ENCODE measurements at regions not wholly inside any gene's neighbourhood (a gene's known extent, or its start where the extent isn't known, plus 50 kb on each side); places are given as distances from the start of the nearest gene placed in this dataset.

GRCh38 chr20:12718619-12719018 lies 290.2 kb upstream of the SPTLC3 start (continued):
- TF ChIP-seq MBD1 (CRISPR knock-in tag; IDR thresholded peaks at IDR 0.05) (no peak), ZNF12 (CRISPR knock-in tag; IDR thresholded peaks at IDR 0.05) (no peak), RCOR1 (IDR thresholded peaks at IDR 0.05; ENCODE audit: borderline replicate concordance in 1 of 2, low read depth in 2 of 2, low read length in 2 of 2) (no peak), ARNT (IDR thresholded peaks at IDR 0.05) (no peak), ZNF696 (CRISPR knock-in tag; conservative IDR thresholded peaks at IDR 0.05) (no peak), POLR3G (IDR thresholded peaks at IDR 0.05; ENCODE audit: extremely low read depth, insufficient read length, insufficient replicate concordance) (no peak), TCF7 (IDR thresholded peaks at IDR 0.05; ENCODE audit: borderline replicate concordance) (no peak), SMAD2 (IDR thresholded peaks at IDR 0.05; ENCODE audit: low read depth, low read length) (no peak)

- Histone ChIP-seq H3K79me2 (ENCODE audit: control insufficient read depth, insufficient read depth, low read length) (no peaks in the 10 kb centered on the region), H4K20me1 (replicated peaks; ENCODE audit: control insufficient read depth, insufficient read depth, low read length) (no peaks in the 10 kb centered on the region), H3K9me3 (replicated peaks; ENCODE audit: control insufficient read depth, insufficient read depth, low read depth, low read length) (no peaks in the 10 kb centered on the region), H3K4me3 (no peak overlapping the region), H2AFZ (ENCODE audit: low read depth, low read length) (no peak overlapping the region), H3K9me1 (ENCODE audit: control insufficient read depth, insufficient read depth, low read length) (no peaks in the 10 kb centered on the region), H3K4me2 (ENCODE audit: insufficient read depth, low read length) (no peak overlapping the region), H3K27me3 (ENCODE audit: control insufficient read depth in 2 of 2, insufficient read depth in 2 of 2, low read length in 2 of 2) (no peaks in the 10 kb centered on the region), H3K36me3 (ENCODE audit: control insufficient read depth, insufficient read depth, low read length) (no peaks in the 10 kb centered on the region), H3K27ac (ENCODE audit: extremely low read depth, low read depth, low read length) (no peak overlapping the region), H3K9ac (ENCODE audit: insufficient read depth in 1 of 2, low read depth in 2 of 2, low read length in 2 of 2) (no peak overlapping the region), H3K4me1 (replicated peaks in 1 of 2; ENCODE audit: control insufficient read depth in 2 of 2, insufficient read depth in 2 of 2, low read length in 2 of 2) (no peaks in the 10 kb centered on the region)
- no TSS peak for BruUV-seq (replicated peaks)
- no peak for FAIRE-seq
- 11% methylated on average over 2 of the region's 2 CpGs for WGBS (ENCODE audit: insufficient coverage, low coverage, missing lambda C conversion rate)
- CTCF ChIA-PET (ENCODE audit: low intra/inter-chr PET ratio) = no interaction called here
- POLR2A ChIA-PET = no interaction called here
- intact Hi-C loops (cut with micrococcal nuclease) (no loop called here), in situ Hi-C loops (cut with MboI) (no loop called here)
- TF ChIP-seq NR4A1 (CRISPR knock-in tag; IDR thresholded peaks at IDR 0.05) = no peak
- TF ChIP-seq NR4A1 (tag; IDR thresholded peaks at IDR 0.05) = no peak
- no peak for TF ChIP-seq RBM15 (IDR thresholded peaks at IDR 0.05; ENCODE audit: insufficient read depth, low read length)
- no peak for TF ChIP-seq HCFC1 (IDR thresholded peaks at IDR 0.05; ENCODE audit: low read depth, low read length)
- no peak for TF ChIP-seq ZNF124 (CRISPR knock-in tag; IDR thresholded peaks at IDR 0.05)
- no peak for TF ChIP-seq KDM4B (IDR thresholded peaks at IDR 0.05; ENCODE audit: borderline replicate concordance in 2 of 2, low read depth in 1 of 2)
- TF ChIP-seq NR2C2 (CRISPR knock-in tag; IDR thresholded peaks at IDR 0.05) = no peak
- no peak for TF ChIP-seq NR2C2 (tag; IDR thresholded peaks at IDR 0.05)
- no peak for TF ChIP-seq ZNF274 (IDR thresholded peaks at IDR 0.05; ENCODE audit: borderline replicate concordance, low read depth, low read length)
- no peak for TF ChIP-seq HDAC1 (IDR thresholded peaks at IDR 0.05)
- DNase-seq (ENCODE audit: extremely low read depth in 1 of 4, low spot score in 3 of 4) = no peak
- no peak for ATAC-seq
Measured at GRCh38 chr20:12721636-12722035, 287.1 kb upstream of the SPTLC3 start.
